22Rv1 (cell line): ENCODE measurements at regions not wholly inside any gene's neighbourhood (a gene's known extent, or its start where the extent isn't known, plus 50 kb on each side); places are given as distances from the start of the nearest gene placed in this dataset.

Experiments
- ZFX ChIP-seq: fragments of 450-650 bp; IDR thresholded peaks from 2 replicates; pipeline ENCODE4 v1.6.1; 2017; ENCODE audit warnings: antibody characterized with exemption, borderline replicate concordance
- TF ChIP-seq, protein P1 (sequence below): fragments of 450-650 bp; IDR thresholded peaks from 2 replicates; pipeline ENCODE4 v1.5.1; 2017; ENCODE audit warnings: mild to moderate bottlenecking

DNA sequence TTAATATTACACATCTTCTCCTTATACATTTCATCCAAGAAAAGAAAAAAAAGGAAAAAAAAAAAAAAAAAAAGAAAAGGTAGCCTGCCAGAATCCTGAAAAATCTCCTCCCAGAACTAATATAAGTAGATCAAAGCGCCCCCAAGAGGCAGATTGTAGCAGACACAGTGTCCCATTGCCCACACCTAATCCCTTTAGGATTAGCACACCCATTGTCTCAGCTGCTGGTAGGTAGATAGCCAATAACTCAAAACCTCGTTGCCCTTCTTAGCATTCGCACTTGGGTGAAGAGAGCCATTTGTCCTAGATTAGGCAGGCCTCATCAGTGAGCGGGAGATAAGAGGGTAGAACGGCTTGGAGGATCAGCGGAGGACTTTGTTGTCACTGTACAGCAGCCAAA is 100.2 kb upstream of the SORCS1 start:
- TF ChIP-seq, protein P1, sequence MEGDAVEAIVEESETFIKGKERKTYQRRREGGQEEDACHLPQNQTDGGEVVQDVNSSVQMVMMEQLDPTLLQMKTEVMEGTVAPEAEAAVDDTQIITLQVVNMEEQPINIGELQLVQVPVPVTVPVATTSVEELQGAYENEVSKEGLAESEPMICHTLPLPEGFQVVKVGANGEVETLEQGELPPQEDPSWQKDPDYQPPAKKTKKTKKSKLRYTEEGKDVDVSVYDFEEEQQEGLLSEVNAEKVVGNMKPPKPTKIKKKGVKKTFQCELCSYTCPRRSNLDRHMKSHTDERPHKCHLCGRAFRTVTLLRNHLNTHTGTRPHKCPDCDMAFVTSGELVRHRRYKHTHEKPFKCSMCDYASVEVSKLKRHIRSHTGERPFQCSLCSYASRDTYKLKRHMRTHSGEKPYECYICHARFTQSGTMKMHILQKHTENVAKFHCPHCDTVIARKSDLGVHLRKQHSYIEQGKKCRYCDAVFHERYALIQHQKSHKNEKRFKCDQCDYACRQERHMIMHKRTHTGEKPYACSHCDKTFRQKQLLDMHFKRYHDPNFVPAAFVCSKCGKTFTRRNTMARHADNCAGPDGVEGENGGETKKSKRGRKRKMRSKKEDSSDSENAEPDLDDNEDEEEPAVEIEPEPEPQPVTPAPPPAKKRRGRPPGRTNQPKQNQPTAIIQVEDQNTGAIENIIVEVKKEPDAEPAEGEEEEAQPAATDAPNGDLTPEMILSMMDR: peak; percentile 27
- TF ChIP-seq ZFX: no peak
